NCI-H2227 (cell line): ENCODE measurements at regions not wholly inside any gene's neighbourhood (a gene's known extent, or its start where the extent isn't known, plus 50 kb on each side); places are given as distances from the start of the nearest gene placed in this dataset.

Experiments
- DNase-seq: peaks from one replicate; lab custom pipeline; 2025; ENCODE audit not compliant: unreplicated experiment; lab: John Stamatoyannopoulos, UW

- DNase-seq: no peak
These were observed 476.0 kb downstream of the OCA2 start for GRCh38 chr15:27623149-27623548.

- DNase-seq: no peak
These were observed 476.7 kb downstream of the OCA2 start for GRCh38 chr15:27622371-27622770.

GRCh38 chr15:27619204-27619603 lies 479.9 kb downstream of the OCA2 start:
- no peak for DNase-seq

- DNase-seq: no peak
These were observed 482.1 kb downstream of the OCA2 start for GRCh38 chr15:27617013-27617412.

GRCh38 chr15:27608248-27608647 lies 490.9 kb downstream of the OCA2 start:
- DNase-seq: no peak

- no peak for DNase-seq
These were observed 497.7 kb downstream of the OCA2 start for GRCh38 chr15:27601239-27601960.

- DNase-seq: no peak
These were observed 500.1 kb downstream of the OCA2 start for GRCh38 chr15:27599034-27599433.

- DNase-seq: no peak
These were observed 500.7 kb downstream of the OCA2 start for GRCh38 chr15:27598251-27599009.

- no peak for DNase-seq
These were observed 503.9 kb downstream of the OCA2 start for GRCh38 chr15:27595211-27595610.

GRCh38 chr15:27592036-27592760 lies 506.9 kb downstream of the OCA2 start:
- no peak for DNase-seq
